ENCODE measurements at regions not wholly inside any gene's neighbourhood (a gene's known extent, or its start where the extent isn't known, plus 50 kb on each side); places are given as distances from the start of the nearest gene placed in this dataset.
"Not testable (repeated sequence)": the region's sequence is repeated elsewhere in the genome, so short reads cannot be mapped to it uniquely, and the experiment has no call there.

DNA sequence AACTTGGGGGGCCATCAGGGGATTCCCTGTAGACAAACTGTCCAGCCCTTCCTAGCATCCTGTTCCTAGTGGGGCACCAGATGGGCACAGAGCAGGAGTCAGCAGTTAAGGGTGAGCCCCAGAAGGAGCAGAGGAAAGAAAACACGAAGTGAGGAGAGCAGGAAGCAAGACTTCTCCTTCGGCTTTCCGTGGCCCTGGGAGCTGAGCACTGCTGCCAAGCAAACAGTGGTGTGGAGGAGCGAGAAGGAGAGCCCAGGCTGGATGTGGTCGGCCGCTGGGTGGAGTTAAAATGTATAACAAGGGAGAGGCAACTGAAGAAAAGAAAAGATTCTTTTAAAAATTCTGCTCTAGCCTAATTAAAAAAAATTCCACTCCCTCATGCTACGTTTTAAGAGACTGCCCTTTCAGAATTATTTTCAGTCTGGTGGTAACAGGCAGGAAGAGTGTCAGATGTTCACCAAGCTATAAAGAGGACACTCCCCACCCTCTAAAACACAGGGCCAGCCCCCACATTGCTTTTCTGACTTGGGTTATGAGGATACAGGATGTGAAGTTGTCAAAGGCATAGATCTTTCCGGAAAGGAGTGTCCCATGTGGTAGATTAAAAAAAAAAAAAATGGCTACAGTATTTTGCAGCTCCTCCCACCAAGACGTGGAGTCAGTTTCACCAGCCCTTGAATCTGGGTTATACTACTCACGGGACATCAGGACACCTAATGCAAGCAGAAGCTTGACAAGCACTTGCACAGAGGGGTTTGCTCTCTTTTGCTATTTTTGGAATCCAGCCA is 74.9 kb upstream of the ZFHX3 start:
- peak; percentile 38 for DNase-seq (ENCODE audit: low read depth)

DNA sequence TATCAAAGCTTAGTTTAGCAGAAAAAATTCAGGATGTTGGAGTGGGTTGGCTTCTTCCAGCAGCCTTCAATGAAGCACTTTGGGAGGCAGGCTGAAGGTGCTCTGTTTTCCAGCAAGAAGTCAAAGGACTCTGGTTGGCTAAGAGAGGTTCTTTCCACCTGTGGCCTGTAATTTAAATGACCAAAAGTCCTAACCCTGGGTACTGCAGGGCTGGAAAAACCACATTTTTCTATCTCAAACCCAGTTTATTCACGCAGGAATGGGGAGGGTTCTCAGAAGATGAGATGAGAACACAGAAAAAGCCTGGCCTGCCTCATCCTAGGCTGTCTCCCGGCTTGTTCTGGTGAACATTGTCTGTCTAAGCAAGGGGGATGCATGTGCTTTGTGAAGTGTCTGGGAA is 68.6 kb upstream of the ZFHX3 start:
- DNase-seq (ENCODE audit: low read depth) = no peak

DNA sequence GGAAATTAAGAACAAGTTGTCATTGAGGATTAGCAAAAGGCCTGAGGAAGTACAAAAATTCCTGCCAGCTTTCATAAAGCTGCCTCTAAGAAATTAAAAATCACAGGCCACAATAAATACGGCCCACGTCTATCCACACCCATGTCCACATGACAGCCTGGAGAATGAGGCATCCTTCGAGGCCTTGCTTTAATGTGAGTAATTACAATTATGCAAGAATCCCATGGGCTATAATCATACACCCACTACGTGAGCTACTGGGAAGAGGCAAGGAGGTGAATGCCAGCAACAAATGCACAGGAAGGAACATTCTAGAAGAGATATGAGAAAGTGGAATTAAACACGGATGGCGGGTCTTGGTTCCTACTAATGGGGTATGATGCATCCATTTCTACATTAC is 65.4 kb upstream of the ZFHX3 start:
- DNase-seq (ENCODE audit: low read depth) = peak; percentile 22

DNA sequence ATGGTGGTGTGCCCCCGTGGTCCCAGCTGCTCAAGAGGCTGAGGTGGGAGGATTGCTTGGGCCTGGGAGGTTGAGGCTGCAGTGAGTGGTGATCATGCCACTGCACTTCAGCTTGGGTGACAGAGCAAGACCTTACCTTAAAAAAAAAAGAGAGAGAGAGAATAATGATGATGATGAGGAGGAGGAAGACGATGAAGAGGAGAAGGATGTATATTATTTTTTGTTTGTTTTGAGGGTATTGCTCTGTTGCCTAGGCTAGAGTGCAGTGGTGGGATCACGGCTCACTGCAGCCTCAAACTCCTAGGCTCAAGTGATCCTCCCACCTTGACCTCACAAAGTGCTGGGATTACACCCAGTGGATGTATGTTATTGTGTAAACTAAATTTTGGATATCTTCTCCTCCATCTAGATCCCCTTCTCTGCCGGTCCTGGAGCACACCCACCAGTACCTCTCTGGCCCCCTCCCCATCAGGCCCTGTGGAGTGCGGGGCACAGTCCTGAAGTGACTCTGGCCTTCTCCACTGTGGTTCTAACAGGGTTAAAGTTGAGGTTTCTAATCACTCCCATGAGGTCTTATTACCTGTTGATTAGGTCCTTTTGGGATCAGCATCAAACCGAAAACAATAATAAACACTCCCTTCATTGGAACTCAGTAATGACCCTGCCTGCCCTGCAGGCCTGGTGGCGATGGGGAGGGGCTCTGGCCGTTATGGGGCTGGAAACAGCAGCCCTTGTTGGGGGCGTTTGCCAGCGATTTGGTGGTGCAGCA is 60.5 kb upstream of the ZFHX3 start:
- DNase-seq (ENCODE audit: low read depth) = no peak

DNA sequence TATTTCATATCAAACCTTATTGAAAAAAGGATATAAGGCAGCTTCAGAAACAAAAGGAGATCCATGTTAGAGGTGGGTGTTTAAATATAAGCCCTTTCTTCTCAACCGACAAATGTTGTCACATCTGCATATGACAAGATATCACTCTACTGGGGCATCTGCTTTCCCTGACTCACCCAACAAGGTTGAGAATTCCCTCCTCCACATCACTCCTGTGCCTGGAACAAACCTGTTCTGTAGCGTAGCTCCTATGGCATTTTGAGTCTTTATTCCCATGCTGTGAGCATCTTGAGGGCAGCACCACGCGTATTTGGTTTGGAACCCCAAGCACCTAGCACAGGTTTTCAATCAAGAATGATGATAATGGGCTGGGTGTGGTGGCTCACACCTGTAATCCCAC is 59.4 kb upstream of the ZFHX3 start:
- DNase-seq (ENCODE audit: low read depth) = no peak

DNA sequence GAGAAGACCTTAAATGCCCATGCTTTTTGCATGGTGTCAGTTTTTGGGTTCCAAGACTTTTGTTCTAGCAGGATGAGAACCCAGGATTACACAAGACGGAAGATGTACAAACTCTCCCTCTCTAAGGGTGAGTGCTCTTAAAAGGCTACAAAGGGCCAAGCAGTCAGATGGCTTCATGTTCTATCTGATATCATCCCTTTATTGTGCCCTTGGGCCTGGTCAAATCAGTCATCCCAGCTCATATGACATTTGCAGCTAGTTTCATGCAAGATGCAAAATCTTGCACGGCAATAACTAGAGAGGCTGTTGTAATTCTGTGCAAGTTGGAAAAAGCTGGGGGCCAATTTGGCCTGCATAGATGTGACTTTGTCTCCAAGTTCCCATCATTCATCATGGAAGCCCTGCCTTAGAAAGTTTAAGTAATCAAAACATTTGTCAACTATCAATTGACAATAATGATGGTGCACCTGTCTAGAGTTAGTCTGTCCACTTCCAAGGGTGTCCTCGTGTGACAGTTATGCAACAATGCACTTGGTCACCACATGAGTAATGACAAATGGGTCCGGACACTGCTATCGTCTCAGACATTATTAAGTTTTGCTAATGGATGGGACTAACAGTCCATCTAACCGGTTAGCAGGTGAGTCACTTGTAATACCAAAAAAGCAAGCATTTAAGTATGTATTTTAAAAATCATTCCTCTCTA is 58.6 kb upstream of the ZFHX3 start:
- no peak for DNase-seq (ENCODE audit: low read depth)

DNA sequence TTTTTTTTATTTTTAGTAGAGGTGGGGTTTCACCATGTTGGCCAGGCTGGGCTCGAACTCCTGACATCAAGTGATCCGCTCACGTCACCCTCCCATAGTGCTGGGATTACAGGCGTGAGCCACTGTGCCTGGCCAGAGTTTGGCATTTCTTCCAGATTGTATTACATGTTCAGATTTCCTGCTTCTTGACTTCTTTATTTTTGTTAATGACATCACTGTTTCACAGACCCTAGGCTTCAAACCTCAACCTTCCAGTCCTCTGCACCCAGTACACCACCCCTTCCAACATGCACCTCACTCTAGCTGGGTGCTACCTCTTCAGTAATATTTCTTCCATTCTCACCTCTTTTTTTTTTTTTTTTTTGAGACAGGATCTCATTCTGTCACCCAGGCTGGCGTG is 53.6 kb upstream of the ZFHX3 start:
- no peak for DNase-seq (ENCODE audit: low read depth)

DNA sequence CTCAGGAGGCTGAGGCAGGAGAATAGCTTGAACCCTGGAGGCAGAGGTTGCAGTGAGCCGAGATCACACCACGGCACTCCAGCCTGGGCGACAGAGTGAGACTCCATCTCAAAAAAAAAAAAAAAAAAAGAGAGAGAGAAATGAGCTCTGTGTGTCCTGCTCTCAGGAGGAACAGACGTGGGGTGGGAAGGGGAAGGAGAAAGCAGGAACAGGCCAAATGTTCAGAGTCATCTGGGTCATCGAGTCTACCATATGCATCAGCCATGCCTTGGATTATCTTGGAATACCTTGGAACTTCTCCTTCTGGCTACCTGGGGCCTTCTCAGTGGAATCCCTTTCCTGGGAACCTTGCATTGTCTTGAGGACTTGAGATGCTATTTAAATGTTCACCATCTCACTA is 51.7 kb upstream of the ZFHX3 start:
- not testable (repeated sequence) for DNase-seq (ENCODE audit: low read depth)
